ENCODE measurements at regions not wholly inside any gene's neighbourhood (a gene's known extent, or its start where the extent isn't known, plus 50 kb on each side); places are given as distances from the start of the nearest gene placed in this dataset.

GRCh38 chr5:8686707-8687106 lies 817.8 kb downstream of the MTRR start:
- H3K27me3 ChIP-seq (replicated peaks in 1 of 2; ENCODE audit: control insufficient read depth in 2 of 2, insufficient read depth in 2 of 2, low read length in 1 of 2) = no peaks in the 10 kb centered on the region
- POLR2A ChIA-PET = no interaction called here
- CTCF ChIA-PET = no interaction called here
- FAIRE-seq (no peak), DNase-seq (ENCODE audit: low read depth, low spot score) (no peak), ATAC-seq (no peak)
- H3K36me3 ChIP-seq (ENCODE audit: control insufficient read depth in 2 of 2, insufficient read depth in 2 of 2, low read length in 1 of 2) = no peaks in the 10 kb centered on the region
- intact Hi-C loops (cut with micrococcal nuclease; ENCODE audit: unreplicated experiment) = no loop called here
- no TSS peak for BruUV-seq (replicated peaks)
- RAD21 ChIA-PET (ENCODE audit: unreplicated experiment) = no interaction called here
- no peak overlapping the region for H3K9ac ChIP-seq (ENCODE audit: control insufficient read depth, insufficient read depth, low read length)
- no peaks in the 10 kb centered on the region for H3K79me2 ChIP-seq (ENCODE audit: control insufficient read depth, insufficient read depth, low read length)
- no peak overlapping the region for H3K4me3 ChIP-seq
- H3K4me2 ChIP-seq (ENCODE audit: control insufficient read depth, insufficient read depth) = no peak overlapping the region
- in situ Hi-C loops (cut with MboI) = no loop called here
- H2AFZ ChIP-seq (ENCODE audit: control insufficient read depth, low read depth, low read length) = no peak overlapping the region
- WGBS (ENCODE audit: insufficient coverage, insufficient replicate concordance, low lambda C conversion rate, missing lambda C conversion rate) = 0% methylated on average over 2 of the region's 2 CpGs
- H3K27ac ChIP-seq (ENCODE audit: control insufficient read depth, insufficient read depth) = no peak overlapping the region
- SMC1A ChIA-PET (ENCODE audit: uncharacterized antibody, unreplicated experiment) = no interaction called here
- H4K20me1 ChIP-seq (ENCODE audit: control insufficient read depth, insufficient read depth) = no peaks in the 10 kb centered on the region
- no peaks in the 10 kb centered on the region for H3K9me3 ChIP-seq (replicated peaks; ENCODE audit: control insufficient read depth, insufficient read depth, low read length)
- no peaks in the 10 kb centered on the region for H3K4me1 ChIP-seq (ENCODE audit: control insufficient read depth, insufficient read depth, low read length)
- TF ChIP-seq KLF5 (IDR thresholded peaks at IDR 0.05; ENCODE audit: partially characterized antibody) (no peak), PBX3 (IDR thresholded peaks at IDR 0.05; ENCODE audit: insufficient replicate concordance, low read depth, low read length) (no peak), HSF1 (IDR thresholded peaks at IDR 0.05; ENCODE audit: low read depth, low read length) (no peak), ZNF217 (IDR thresholded peaks at IDR 0.05) (no peak), E2F4 (IDR thresholded peaks at IDR 0.05; ENCODE audit: low read depth, low read length) (no peak), WRNIP1 (IDR thresholded peaks at IDR 0.05; ENCODE audit: borderline replicate concordance, low read depth, low read length) (no peak), SUPT20H (IDR thresholded peaks at IDR 0.05; ENCODE audit: borderline replicate concordance, control insufficient read depth, low read depth, low read length) (no peak)

Measured in GM12878 (cell line).